Lung (tissue), 11 donors: ENCODE measurements at regions not wholly inside any gene's neighbourhood (a gene's known extent, or its start where the extent isn't known, plus 50 kb on each side); places are given as distances from the start of the nearest gene placed in this dataset.

Experiments
- ATAC-seq: fragments of 200-7000 bp; cut with Tn5 transposase; one replicate; pipeline ENCODE4 v1.9.1; 2020; ENCODE audit warnings: moderate number of reproducible peaks; ENCODE audit not compliant: insufficient read depth, low FRiP score
- DNase-seq, 3 donors: peaks; one replicate each; pipeline ENCODE4 v3.0.0-alpha.2; 2013 to 2017
- H3K27ac ChIP-seq, 2 donors: one replicate each; pipeline ENCODE4 v1.5.1; 2013; ENCODE audit warnings: mild to moderate bottlenecking in 2 of 2, moderate library complexity in 2 of 2, control low read depth in 1 of 2, inconsistent platforms in 1 of 2, low read depth in 1 of 2, low read length in 1 of 2
- H3K27me3 ChIP-seq, 3 donors: one replicate each; pipeline ENCODE4 v1.5.1; 2013; ENCODE audit warnings: low read length in 2 of 3; ENCODE audit not compliant: control insufficient read depth in 3 of 3, insufficient read depth in 3 of 3
- H3K36me3 ChIP-seq, 4 donors: one replicate each; pipeline ENCODE4 v1.5.1; 2013; ENCODE audit warnings: low read length in 4 of 4, mild to moderate bottlenecking in 1 of 4, moderate library complexity in 1 of 4; ENCODE audit not compliant: control insufficient read depth in 4 of 4, insufficient read depth in 4 of 4
- H3K4me1 ChIP-seq, 5 donors: one replicate each; pipeline ENCODE4 v1.5.1; 2013; ENCODE audit warnings: low read length in 5 of 5, mild to moderate bottlenecking in 2 of 5, moderate library complexity in 1 of 5; ENCODE audit not compliant: control insufficient read depth in 5 of 5, insufficient read depth in 5 of 5
- H3K4me3 ChIP-seq: one replicate; pipeline ENCODE4 v1.5.1; 2013; ENCODE audit warnings: mild to moderate bottlenecking, control low read depth, moderate library complexity
- H3K9ac ChIP-seq, 2 donors: one replicate each; pipeline ENCODE4 v1.5.1; 2013; ENCODE audit warnings: low read length in 2 of 2, control low read depth in 1 of 2; ENCODE audit not compliant: insufficient read depth in 1 of 2
- H3K9me3 ChIP-seq, 4 donors: one replicate each; pipeline ENCODE4 v1.5.1; 2013; ENCODE audit warnings: low read length in 3 of 4, mild to moderate bottlenecking in 1 of 4, moderate library complexity in 1 of 4; ENCODE audit not compliant: control insufficient read depth in 4 of 4, insufficient read depth in 3 of 4
- CTCF ChIP-seq: IDR thresholded peaks from 2 replicates; pipeline ENCODE4 v1.5.1; 2012; ENCODE audit warnings: mild to moderate bottlenecking; ENCODE audit errors: control extremely low read depth, extremely low read depth
- WGBS, 2 donors: extraction: QIAGEN DNeasy Blood & Tissue Kit; methylation state at CpG; one replicate each; pipeline ENCODE4 v1.1.7; 2013; 5-methylcytosine and 5-hydroxymethylcytosine counted together
- donor health status: control.
- donor health status: control.
- donor health status: Bipolar disorder and iron deficiency.
- donor health status: healthy.
- donor health status: DM: yes; HTN: yes; CAD: no.

GRCh38 chr2:37477921-37478320, 133.5 kb downstream of the QPCT start:
- peaks cover 0 to 3% (median 0%) of the 10 kb centered on the region in 4 donors for H3K9me3 ChIP-seq
- no peak for ATAC-seq
- no peak overlapping the region for H3K9ac ChIP-seq
- peaks cover 0 to 11% (median under 1%) of the 10 kb centered on the region in 5 donors for H3K4me1 ChIP-seq
- DNase-seq, result no peak
- H3K27ac ChIP-seq, result no peak overlapping the region
- no peaks in the 10 kb centered on the region for H3K27me3 ChIP-seq
- no peak for TF ChIP-seq CTCF
- no peak overlapping the region for H3K4me3 ChIP-seq
- no peaks in the 10 kb centered on the region for H3K36me3 ChIP-seq

- WGBS, 2 donors, result 99 to 100% methylated on average over 2 of the region's 2 CpGs
- Histone ChIP-seq H3K9me3 (peaks cover 0 to 3% (median 0%) of the 10 kb centered on the region in 4 donors), H3K4me3 (no peak overlapping the region), H3K4me1 (no peaks in the 10 kb centered on the region), H3K27me3 (no peaks in the 10 kb centered on the region), H3K9ac (no peak overlapping the region), H3K27ac (no peak overlapping the region), H3K36me3 (no peaks in the 10 kb centered on the region)
- DNase-seq, result no peak
- TF ChIP-seq CTCF, result no peak
- ATAC-seq, result no peak
Observed at GRCh38 chr2:37481244-37481643, 136.8 kb downstream of the QPCT start.

- 78 to 91% methylated on average over 6 of the region's 6 CpGs for WGBS, 2 donors
Observed at GRCh38 chr2:37489041-37489456, 144.6 kb downstream of the QPCT start.

More at GRCh38 chr2:37489041-37489456, 144.6 kb downstream of the QPCT start:
- DNase-seq (peak in 2 of 3 donors; percentile 89 to 90), ATAC-seq (no peak)
- no peak overlapping the region for H3K4me3 ChIP-seq
- H3K9me3 ChIP-seq, result no peaks in the 10 kb centered on the region
- TF ChIP-seq CTCF, result no peak
- H3K27me3 ChIP-seq, result peaks cover 0 to 6% (median 0%) of the 10 kb centered on the region in 3 donors
- no peak overlapping the region for H3K27ac ChIP-seq
- H3K9ac ChIP-seq, result no peak overlapping the region
- peaks cover 0 to 18% (median 0%) of the 10 kb centered on the region in 5 donors for H3K4me1 ChIP-seq
- H3K36me3 ChIP-seq, result no peaks in the 10 kb centered on the region
